ENCODE measurements at regions not wholly inside any gene's neighbourhood (a gene's known extent, or its start where the extent isn't known, plus 50 kb on each side); places are given as distances from the start of the nearest gene placed in this dataset.
"Not testable (repeated sequence)": the region's sequence is repeated elsewhere in the genome, so short reads cannot be mapped to it uniquely, and the experiment has no call there.

- no peak for DNase-seq (ENCODE audit: low spot score)
Measured at GRCh38 chr3:177902876-177903275, 633.4 kb upstream of the KCNMB2 start.

GRCh38 chr3:177904621-177905020 lies 631.6 kb upstream of the KCNMB2 start:
- DNase-seq (ENCODE audit: low spot score) = no peak

- DNase-seq (ENCODE audit: low spot score) = no peak
Measured at GRCh38 chr3:177905173-177906125, 630.8 kb upstream of the KCNMB2 start.

- peak; percentile 54 for DNase-seq (ENCODE audit: low spot score)
Measured at GRCh38 chr3:177906126-177906511, 630.1 kb upstream of the KCNMB2 start.

GRCh38 chr3:177906578-177907229 lies 629.5 kb upstream of the KCNMB2 start:
- no peak for DNase-seq (ENCODE audit: low spot score)

GRCh38 chr3:177909530-177909929 lies 626.7 kb upstream of the KCNMB2 start:
- DNase-seq (ENCODE audit: low spot score) = not testable (repeated sequence)

- DNase-seq (ENCODE audit: low spot score) = no peak
Measured at GRCh38 chr3:177914224-177914623, 622.0 kb upstream of the KCNMB2 start.

- DNase-seq (ENCODE audit: low spot score) = no peak
Measured at GRCh38 chr3:177916461-177916860, 619.8 kb upstream of the KCNMB2 start.

GRCh38 chr3:177917234-177917861 lies 618.9 kb upstream of the KCNMB2 start:
- DNase-seq (ENCODE audit: low spot score) = no peak

- DNase-seq (ENCODE audit: low spot score) = no peak
Measured at GRCh38 chr3:177921153-177921552, 615.1 kb upstream of the KCNMB2 start.

- DNase-seq (ENCODE audit: low spot score) = no peak
Measured at GRCh38 chr3:177924261-177924660, 612.0 kb upstream of the KCNMB2 start.

- no peak for DNase-seq (ENCODE audit: low spot score)
Measured at GRCh38 chr3:177928172-177928873, 607.9 kb upstream of the KCNMB2 start.

- DNase-seq (ENCODE audit: low spot score) = no peak
Measured at GRCh38 chr3:177929310-177929709, 606.9 kb upstream of the KCNMB2 start.

- no peak for DNase-seq (ENCODE audit: low spot score)
Measured at GRCh38 chr3:177930771-177931170, 605.5 kb upstream of the KCNMB2 start.

- DNase-seq (ENCODE audit: low spot score) = no peak
Measured at GRCh38 chr3:177931346-177931745, 604.9 kb upstream of the KCNMB2 start.

- no peak for DNase-seq (ENCODE audit: low spot score)
Measured at GRCh38 chr3:177932346-177932745, 603.9 kb upstream of the KCNMB2 start.

GRCh38 chr3:177932750-177933660 lies 603.2 kb upstream of the KCNMB2 start:
- no peak for DNase-seq (ENCODE audit: low spot score)

- DNase-seq (ENCODE audit: low spot score) = no peak
Measured at GRCh38 chr3:177934001-177934891, 602.0 kb upstream of the KCNMB2 start.

- DNase-seq (ENCODE audit: low spot score) = no peak
Measured at GRCh38 chr3:177935047-177935446, 601.2 kb upstream of the KCNMB2 start.

GRCh38 chr3:177936721-177937120 lies 599.5 kb upstream of the KCNMB2 start:
- no peak for DNase-seq (ENCODE audit: low spot score)

All from pons (tissue), 1 donor.